Chondrocyte (in vitro differentiated cells): ENCODE measurements at regions not wholly inside any gene's neighbourhood (a gene's known extent, or its start where the extent isn't known, plus 50 kb on each side); places are given as distances from the start of the nearest gene placed in this dataset.

Experiments used
- DNase-seq: peaks from one replicate; pipeline ENCODE4 v3.0.0; 2021; ENCODE audit warnings: mixed read lengths, low spot score
- H3K27ac Mint-ChIP-seq: one replicate; pipeline ENCODE4 v1.8.0; 2021; ENCODE audit warnings: mild to moderate bottlenecking, moderate library complexity, mixed read lengths; ENCODE audit not compliant: unreplicated experiment
- H3K27me3 Mint-ChIP-seq: 2 replicates; pipeline ENCODE4 v1.8.0; 2021; ENCODE audit warnings: low read depth, mixed read lengths
- H3K36me3 Mint-ChIP-seq: 2 replicates; pipeline ENCODE4 v1.8.0; 2021; ENCODE audit warnings: low read depth, mixed read lengths
- H3K4me1 Mint-ChIP-seq: 2 replicates; pipeline ENCODE4 v1.8.0; 2021; ENCODE audit warnings: low read depth, mild to moderate bottlenecking, mixed read lengths
- H3K4me3 Mint-ChIP-seq: one replicate; pipeline ENCODE4 v1.8.0; 2021; ENCODE audit warnings: mild to moderate bottlenecking, moderate library complexity, mixed read lengths; ENCODE audit not compliant: unreplicated experiment
- H3K9me3 Mint-ChIP-seq: 2 replicates; pipeline ENCODE4 v1.8.0; 2021; ENCODE audit warnings: low read depth, mixed read lengths
- CTCF ChIP-seq: fragments of 200-600 bp; sonication (generic); IDR thresholded peaks from 2 replicates; pipeline ENCODE4 v1.5.0; 2021; ENCODE audit warnings: antibody characterized with exemption, mild to moderate bottlenecking, moderate library complexity

DNA sequence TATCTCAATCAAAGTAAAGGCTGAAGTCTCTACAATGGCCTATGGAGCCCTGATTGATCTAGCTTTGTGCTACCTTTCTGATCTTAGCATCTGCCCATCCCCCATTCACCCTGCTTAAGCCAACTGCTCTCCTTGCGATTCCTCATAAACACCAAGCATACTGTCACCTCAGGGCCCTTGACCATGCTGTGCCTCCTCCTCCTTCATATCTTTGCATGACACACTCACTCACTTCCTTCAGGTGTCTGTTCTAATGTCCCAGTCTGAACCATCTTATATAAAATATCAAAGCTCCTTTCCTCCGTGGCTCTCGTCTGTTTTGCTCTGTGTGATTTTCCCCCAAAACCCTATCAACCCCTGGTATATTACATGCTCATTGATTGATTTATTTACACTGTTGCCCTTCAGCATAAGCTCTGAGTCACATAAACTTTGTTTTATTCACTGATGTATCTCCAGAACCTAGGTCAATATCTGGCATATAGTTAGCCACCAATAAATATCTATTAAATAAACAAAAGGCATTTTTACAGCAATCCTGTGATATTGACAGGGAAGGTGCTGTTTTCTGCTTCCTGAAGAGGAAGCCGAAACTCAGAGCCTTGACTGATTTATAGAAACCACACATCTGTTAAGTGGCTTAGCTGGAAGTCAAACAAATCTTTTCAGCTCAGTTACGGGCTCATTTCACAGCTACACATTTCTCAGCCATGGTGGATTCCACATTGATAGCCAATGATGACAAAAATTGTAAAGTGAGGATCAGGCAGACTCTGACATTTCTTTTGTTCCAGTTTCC lies 103.6 kb downstream of the BOD1 start:
- Mint-ChIP-seq H3K27ac (peak overlapping the region; percentile 67), H3K4me1 (peaks cover 26% of the 10 kb centered on the region), H3K4me3 (no peak overlapping the region), H3K9me3 (peaks cover 12% of the 10 kb centered on the region), H3K36me3 (peaks cover 4% of the 10 kb centered on the region), H3K27me3 (no peaks in the 10 kb centered on the region)
- DNase-seq: no peak
- TF ChIP-seq CTCF: no peak

DNA sequence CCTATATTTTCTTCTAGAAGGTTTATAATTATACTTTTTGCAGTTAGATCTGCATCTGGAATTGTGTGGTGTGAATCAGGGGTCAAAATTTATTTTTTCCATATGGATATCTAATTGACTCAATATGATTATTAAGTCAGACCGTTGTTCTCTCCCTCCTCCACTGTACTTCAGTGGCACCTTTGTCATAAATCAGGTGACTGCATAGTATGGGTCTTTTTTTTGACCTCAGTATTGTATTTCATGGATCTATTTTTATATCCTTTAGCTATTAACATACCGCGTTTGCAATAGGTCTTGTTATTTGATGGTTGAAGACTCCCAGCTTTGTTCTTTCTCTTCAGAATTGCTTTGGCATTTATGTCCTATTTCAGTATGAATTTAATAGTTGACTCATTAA lies 107.4 kb downstream of the BOD1 start:
- Mint-ChIP-seq H3K27me3 (no peaks in the 10 kb centered on the region), H3K27ac (no peak overlapping the region), H3K4me3 (no peak overlapping the region), H3K9me3 (peaks cover 12% of the 10 kb centered on the region), H3K36me3 (peaks cover 5% of the 10 kb centered on the region), H3K4me1 (peaks cover 23% of the 10 kb centered on the region)
- no peak for DNase-seq
- no peak for TF ChIP-seq CTCF

GRCh38 chr5:173507171-173507570 lies 109.3 kb downstream of the BOD1 start:
- Mint-ChIP-seq H3K36me3 (peaks cover 2% of the 10 kb centered on the region), H3K27ac (no peak overlapping the region), H3K27me3 (no peaks in the 10 kb centered on the region), H3K4me1 (peaks cover 6% of the 10 kb centered on the region), H3K4me3 (no peak overlapping the region), H3K9me3 (peaks cover 12% of the 10 kb centered on the region)
- TF ChIP-seq CTCF: no peak
- no peak for DNase-seq

GRCh38 chr5:173505634-173506033 lies 110.8 kb downstream of the BOD1 start:
- TF ChIP-seq CTCF: no peak
- no peak for DNase-seq
- Mint-ChIP-seq H3K27me3 (no peaks in the 10 kb centered on the region), H3K9me3 (peaks cover 12% of the 10 kb centered on the region), H3K27ac (no peak overlapping the region), H3K4me3 (no peak overlapping the region), H3K36me3 (peaks cover 2% of the 10 kb centered on the region), H3K4me1 (peaks cover 10% of the 10 kb centered on the region)

GRCh38 chr5:173501922-173502321 lies 114.5 kb downstream of the BOD1 start:
- no peak overlapping the region for H3K27ac Mint-ChIP-seq
- H3K36me3 Mint-ChIP-seq: peaks cover 2% of the 10 kb centered on the region
- no peak for TF ChIP-seq CTCF
- DNase-seq: no peak
- peaks cover 3% of the 10 kb centered on the region for H3K9me3 Mint-ChIP-seq
- H3K4me3 Mint-ChIP-seq: no peak overlapping the region
- no peaks in the 10 kb centered on the region for H3K27me3 Mint-ChIP-seq
- peaks cover 43% of the 10 kb centered on the region for H3K4me1 Mint-ChIP-seq
